ENCODE measurements at regions not wholly inside any gene's neighbourhood (a gene's known extent, or its start where the extent isn't known, plus 50 kb on each side); places are given as distances from the start of the nearest gene placed in this dataset.
"Not testable (repeated sequence)": the region's sequence is repeated elsewhere in the genome, so short reads cannot be mapped to it uniquely, and the experiment has no call there.

DNA sequence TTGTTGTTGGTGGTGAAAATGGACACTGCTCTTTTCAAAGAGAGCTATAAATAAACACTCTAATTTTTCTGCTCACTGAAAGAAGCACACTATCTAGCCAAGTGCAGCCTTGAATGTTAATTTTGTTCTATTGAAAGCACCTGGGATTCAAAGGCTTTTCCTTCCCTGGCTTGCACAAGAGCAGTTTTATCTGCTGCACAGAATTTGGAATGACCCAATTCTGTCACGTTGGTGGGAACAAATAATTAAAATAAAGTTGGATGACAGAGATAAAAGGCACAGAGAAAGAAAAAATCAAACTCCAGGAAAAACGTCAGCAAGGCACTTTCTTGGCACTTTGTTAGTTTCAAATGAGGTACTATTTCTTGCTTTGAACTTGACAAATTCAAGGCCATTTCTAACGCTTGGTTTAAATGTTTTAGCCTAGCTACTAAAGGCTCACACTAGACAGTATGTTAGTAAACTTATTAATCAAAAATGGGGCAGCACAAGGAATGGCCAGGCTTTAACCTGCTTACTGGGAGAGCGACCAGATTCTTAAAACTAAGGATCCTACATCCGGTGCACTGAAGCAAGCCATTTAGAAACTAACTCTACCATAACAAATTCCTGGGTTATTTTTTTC is 145.5 kb upstream of the ARG1 start:
- DNase-seq = no peak

GRCh38 chr6:131430531-131430930 is 142.5 kb upstream of the ARG1 start:
- DNase-seq = no peak
- ATAC-seq (replicated peaks) = no peak
- no peak overlapping the region for H3K4me3 Mint-ChIP-seq
- H3K4me1 Mint-ChIP-seq = peaks cover 0 to 4% of the 10 kb centered on the region in 2 donors
- H3K36me3 Mint-ChIP-seq = no peaks in the 10 kb centered on the region
- no peak overlapping the region for H3K27ac Mint-ChIP-seq
- H3K9me3 Mint-ChIP-seq = peaks cover 7 to 8% of the 10 kb centered on the region in 2 donors
- no peaks in the 10 kb centered on the region for H3K27me3 Mint-ChIP-seq

More for the DNA sequence above, 145.5 kb upstream of the ARG1 start:
- Mint-ChIP-seq H3K4me1 (peaks cover 0 to 4% of the 10 kb centered on the region in 2 donors), H3K9me3 (no peaks in the 10 kb centered on the region), H3K27ac (no peak overlapping the region), H3K4me3 (no peak overlapping the region), H3K36me3 (no peaks in the 10 kb centered on the region), H3K27me3 (no peaks in the 10 kb centered on the region)
- no peak for ATAC-seq (replicated peaks)

- peaks cover 0 to 2% of the 10 kb centered on the region in 2 donors for H3K36me3 Mint-ChIP-seq
- no peak overlapping the region for H3K4me3 Mint-ChIP-seq
- H3K4me1 Mint-ChIP-seq = peaks cover 2 to 9% of the 10 kb centered on the region in 2 donors
- H3K9me3 Mint-ChIP-seq = peaks cover 8 to 10% of the 10 kb centered on the region in 2 donors
- H3K27me3 Mint-ChIP-seq = no peaks in the 10 kb centered on the region
- DNase-seq (no peak), ATAC-seq (replicated peaks) (no peak)
- H3K27ac Mint-ChIP-seq = no peak overlapping the region
Measured at GRCh38 chr6:131431718-131432117, 141.3 kb upstream of the ARG1 start.

GRCh38 chr6:131433927-131434326 is 139.1 kb upstream of the ARG1 start:
- no peaks in the 10 kb centered on the region for H3K27me3 Mint-ChIP-seq
- peaks cover 0 to 12% of the 10 kb centered on the region in 2 donors for H3K4me1 Mint-ChIP-seq
- H3K36me3 Mint-ChIP-seq = peaks cover 0 to 2% of the 10 kb centered on the region in 2 donors
- DNase-seq (no peak), ATAC-seq (replicated peaks) (no peak)
- H3K9me3 Mint-ChIP-seq = peaks cover 8 to 20% of the 10 kb centered on the region in 2 donors
- H3K4me3 Mint-ChIP-seq = no peak overlapping the region
- H3K27ac Mint-ChIP-seq = no peak overlapping the region

- Mint-ChIP-seq H3K27ac (no peak overlapping the region), H3K4me3 (no peak overlapping the region), H3K36me3 (peaks cover 0 to 2% of the 10 kb centered on the region in 2 donors), H3K4me1 (peaks cover 0 to 12% of the 10 kb centered on the region in 2 donors), H3K9me3 (peaks cover 8 to 20% of the 10 kb centered on the region in 2 donors), H3K27me3 (no peaks in the 10 kb centered on the region)
- ATAC-seq (replicated peaks) = no peak
- DNase-seq = no peak
Measured at GRCh38 chr6:131436358-131436757, 136.7 kb upstream of the ARG1 start.

DNA sequence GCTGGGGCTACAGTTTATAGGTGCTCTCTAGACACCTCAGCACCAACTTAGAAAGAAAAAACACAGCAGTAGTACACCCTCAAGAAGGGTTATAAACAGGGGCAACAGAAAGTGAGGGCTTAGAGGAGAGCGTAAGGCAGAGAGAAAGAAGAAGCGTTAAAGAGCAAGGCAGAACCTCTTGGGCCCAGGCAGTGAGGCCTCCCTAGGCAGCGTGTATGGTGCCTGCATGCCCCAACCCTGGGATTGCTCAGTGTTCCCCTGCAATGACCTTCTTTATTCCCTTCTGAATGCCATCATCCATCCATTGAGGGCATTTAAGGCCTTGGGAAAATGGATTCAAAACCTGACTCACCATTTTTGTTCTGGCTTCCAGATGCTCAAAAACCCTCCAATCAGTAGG is 130.0 kb upstream of the ARG1 start:
- peaks cover 0 to 4% of the 10 kb centered on the region in 2 donors for H3K9me3 Mint-ChIP-seq
- H3K4me3 Mint-ChIP-seq = no peak overlapping the region
- H3K4me1 Mint-ChIP-seq = no peaks in the 10 kb centered on the region
- no peak for ATAC-seq (replicated peaks)
- DNase-seq = no peak
- H3K36me3 Mint-ChIP-seq = no peaks in the 10 kb centered on the region
- H3K27me3 Mint-ChIP-seq = no peaks in the 10 kb centered on the region
- no peak overlapping the region for H3K27ac Mint-ChIP-seq

DNA sequence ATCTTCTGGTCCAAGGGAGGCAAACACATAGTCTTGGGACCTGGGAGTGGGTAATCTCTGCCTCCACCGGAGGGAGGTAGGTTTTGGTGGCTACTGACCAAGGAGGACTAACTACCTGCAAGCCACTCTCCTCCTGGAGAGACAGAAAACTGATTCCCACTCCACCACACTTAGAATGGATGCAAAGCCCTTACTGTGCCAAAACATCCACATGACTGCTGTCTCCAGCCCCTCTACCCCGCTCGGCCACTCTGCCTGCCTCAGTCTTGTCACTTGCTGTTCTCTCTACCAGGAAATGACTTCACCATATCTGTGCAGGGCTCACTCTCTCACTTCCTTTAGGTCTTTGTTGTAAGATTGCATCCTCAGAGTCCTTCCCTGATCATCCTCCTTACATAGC is 129.5 kb upstream of the ARG1 start:
- H3K27me3 Mint-ChIP-seq = no peaks in the 10 kb centered on the region
- peaks cover 0 to under 1% of the 10 kb centered on the region in 2 donors for H3K9me3 Mint-ChIP-seq
- no peaks in the 10 kb centered on the region for H3K4me1 Mint-ChIP-seq
- H3K4me3 Mint-ChIP-seq = no peak overlapping the region
- no peak overlapping the region for H3K27ac Mint-ChIP-seq
- ATAC-seq (replicated peaks) (no peak), DNase-seq (no peak)
- H3K36me3 Mint-ChIP-seq = no peaks in the 10 kb centered on the region

GRCh38 chr6:131445356-131445755 is 127.7 kb upstream of the ARG1 start:
- not testable (repeated sequence) for ATAC-seq (replicated peaks); H3K4me3 Mint-ChIP-seq; H3K4me1 Mint-ChIP-seq; H3K27me3 Mint-ChIP-seq; DNase-seq; H3K27ac Mint-ChIP-seq; H3K9me3 Mint-ChIP-seq; H3K36me3 Mint-ChIP-seq

- no peak overlapping the region for H3K27ac Mint-ChIP-seq
- DNase-seq (no peak), ATAC-seq (replicated peaks) (no peak)
- no peaks in the 10 kb centered on the region for H3K4me1 Mint-ChIP-seq
- no peaks in the 10 kb centered on the region for H3K27me3 Mint-ChIP-seq
- no peaks in the 10 kb centered on the region for H3K9me3 Mint-ChIP-seq
- H3K36me3 Mint-ChIP-seq = no peaks in the 10 kb centered on the region
- H3K4me3 Mint-ChIP-seq = no peak overlapping the region
Measured at GRCh38 chr6:131450861-131451260, 122.2 kb upstream of the ARG1 start.

DNA sequence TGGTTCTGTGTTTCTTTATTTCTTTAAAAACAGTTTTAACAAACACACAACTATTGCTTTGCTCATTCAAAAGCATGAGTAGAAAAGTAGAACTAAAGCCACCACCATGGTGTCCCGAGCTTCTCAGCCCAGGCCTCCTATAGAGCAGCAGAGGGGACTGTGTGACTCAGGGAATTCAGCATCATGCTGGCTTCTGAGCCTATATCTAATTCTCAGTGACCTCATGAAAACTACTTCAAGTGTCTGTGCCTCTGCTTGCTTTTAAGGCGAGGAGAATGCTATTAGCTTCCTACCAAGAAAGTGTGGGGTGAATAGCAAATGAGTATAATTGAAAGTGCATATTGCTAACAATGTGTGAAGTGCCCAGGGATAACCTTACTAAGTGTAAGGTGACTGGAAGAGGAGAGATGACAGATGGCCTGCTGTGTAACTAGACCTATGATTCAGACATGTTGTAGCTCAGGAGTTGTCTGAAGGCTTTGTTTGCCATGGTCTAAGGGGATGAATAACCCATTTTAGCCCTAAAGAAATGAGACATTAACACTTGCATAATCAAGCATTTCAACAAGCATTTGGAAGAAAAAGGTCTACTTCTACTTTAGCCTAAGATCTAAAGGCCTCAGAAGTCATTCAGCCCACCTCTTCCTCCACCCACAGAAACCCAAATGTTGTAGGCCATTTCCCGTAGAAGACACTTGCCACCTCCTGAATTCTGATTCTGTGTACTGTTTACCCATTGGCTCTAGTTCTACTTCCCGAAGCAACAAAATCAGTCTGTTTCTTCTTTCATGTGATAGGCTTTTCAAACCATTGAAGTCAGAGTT is 121.5 kb upstream of the ARG1 start:
- H3K4me1 Mint-ChIP-seq = no peaks in the 10 kb centered on the region
- ATAC-seq (replicated peaks) (no peak), DNase-seq (no peak)
- no peaks in the 10 kb centered on the region for H3K36me3 Mint-ChIP-seq
- no peak overlapping the region for H3K4me3 Mint-ChIP-seq
- no peak overlapping the region for H3K27ac Mint-ChIP-seq
- no peaks in the 10 kb centered on the region for H3K27me3 Mint-ChIP-seq
- no peaks in the 10 kb centered on the region for H3K9me3 Mint-ChIP-seq

- H3K36me3 Mint-ChIP-seq = no peaks in the 10 kb centered on the region
- DNase-seq (no peak), ATAC-seq (replicated peaks) (no peak)
- no peaks in the 10 kb centered on the region for H3K9me3 Mint-ChIP-seq
- H3K4me3 Mint-ChIP-seq = no peak overlapping the region
- H3K27ac Mint-ChIP-seq = no peak overlapping the region
- H3K27me3 Mint-ChIP-seq = no peaks in the 10 kb centered on the region
- H3K4me1 Mint-ChIP-seq = no peaks in the 10 kb centered on the region
Measured at GRCh38 chr6:131453803-131454202, 119.2 kb upstream of the ARG1 start.

GRCh38 chr6:131456565-131456964 is 116.5 kb upstream of the ARG1 start:
- Mint-ChIP-seq H3K4me1 (peaks cover 4 to 6% of the 10 kb centered on the region in 2 donors), H3K4me3 (no peak overlapping the region), H3K27ac (no peak overlapping the region), H3K27me3 (peaks cover 0 to 4% of the 10 kb centered on the region in 2 donors), H3K36me3 (no peaks in the 10 kb centered on the region), H3K9me3 (no peaks in the 10 kb centered on the region)
- ATAC-seq (replicated peaks) (no peak), DNase-seq (no peak)

DNA sequence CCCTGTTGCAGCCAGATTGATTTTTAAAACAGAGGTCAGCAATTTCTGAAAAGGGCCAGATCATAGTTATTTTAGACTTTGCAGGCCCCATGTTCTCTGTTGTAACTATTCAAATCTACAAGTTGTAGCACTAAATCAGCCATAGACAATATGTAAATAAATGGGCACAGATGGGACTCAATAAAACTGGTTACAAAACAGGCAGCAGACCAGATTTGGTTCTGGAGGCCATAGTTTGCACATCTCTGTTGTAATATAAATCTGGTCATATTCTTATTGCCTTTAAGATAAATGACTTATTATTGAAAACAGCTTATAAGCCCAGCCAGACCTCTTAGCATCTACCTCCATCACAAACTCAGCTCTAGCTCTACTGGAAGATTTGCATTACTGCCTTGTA is 114.0 kb upstream of the ARG1 start:
- peaks cover 4 to 6% of the 10 kb centered on the region in 2 donors for H3K4me1 Mint-ChIP-seq
- H3K36me3 Mint-ChIP-seq = no peaks in the 10 kb centered on the region
- DNase-seq (no peak), ATAC-seq (replicated peaks) (no peak)
- H3K4me3 Mint-ChIP-seq = no peak overlapping the region
- H3K27ac Mint-ChIP-seq = no peak overlapping the region
- peaks cover 0 to 4% of the 10 kb centered on the region in 2 donors for H3K27me3 Mint-ChIP-seq
- no peaks in the 10 kb centered on the region for H3K9me3 Mint-ChIP-seq

DNA sequence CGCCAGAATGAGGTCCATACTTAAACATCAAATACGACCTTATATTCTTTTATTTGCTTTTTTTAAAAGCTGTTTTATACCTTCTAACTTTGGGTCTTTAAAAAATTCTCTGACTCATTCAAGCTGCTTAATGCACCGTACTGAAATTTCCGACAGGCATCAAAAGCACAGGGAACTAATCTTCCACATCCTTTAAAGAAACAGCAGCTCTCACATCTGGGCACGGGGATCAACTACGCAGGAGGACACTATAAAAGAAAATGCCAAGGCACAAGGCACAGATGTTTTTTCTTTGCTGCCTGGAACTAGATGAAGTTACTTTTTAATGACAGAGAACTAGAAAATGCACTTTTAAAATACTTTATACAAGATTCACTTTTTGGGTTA is 112.4 kb upstream of the ARG1 start:
- ATAC-seq (replicated peaks) = no peak
- no peak for DNase-seq
- Mint-ChIP-seq H3K27ac (no peak overlapping the region), H3K4me1 (peaks cover 4 to 6% of the 10 kb centered on the region in 2 donors), H3K9me3 (no peaks in the 10 kb centered on the region), H3K4me3 (no peak overlapping the region), H3K36me3 (no peaks in the 10 kb centered on the region), H3K27me3 (peaks cover 0 to 4% of the 10 kb centered on the region in 2 donors)

GRCh38 chr6:131469130-131469529 is 103.9 kb upstream of the ARG1 start:
- ATAC-seq (replicated peaks) (no peak), DNase-seq (no peak)
- peaks cover 3 to 4% of the 10 kb centered on the region in 2 donors for H3K9me3 Mint-ChIP-seq
- no peaks in the 10 kb centered on the region for H3K4me1 Mint-ChIP-seq
- H3K4me3 Mint-ChIP-seq = no peak overlapping the region
- no peaks in the 10 kb centered on the region for H3K27me3 Mint-ChIP-seq
- no peak overlapping the region for H3K27ac Mint-ChIP-seq
- H3K36me3 Mint-ChIP-seq = no peaks in the 10 kb centered on the region
